ENCODE measurements at regions not wholly inside any gene's neighbourhood (a gene's known extent, or its start where the extent isn't known, plus 50 kb on each side); places are given as distances from the start of the nearest gene placed in this dataset.

- no peak for TF ChIP-seq POLR2A (IDR thresholded peaks at IDR 0.05)
- TF ChIP-seq POLR2AphosphoS5 (IDR thresholded peaks at IDR 0.05), result no peak
- no peak for TF ChIP-seq CTCF (IDR thresholded peaks at IDR 0.05)
Measured at GRCh38 chrX:147739196-147739595, 172.5 kb upstream of the FMR1 start.

GRCh38 chrX:147741776-147742175 lies 169.9 kb upstream of the FMR1 start:
- no peak overlapping the region for H3K4me3 ChIP-seq
- H3K4me1 ChIP-seq, result no peaks in the 10 kb centered on the region
- H3K27ac ChIP-seq, result no peak overlapping the region
- intact Hi-C loops (cut with DNase I; ENCODE audit: low total_unique reads), result no loop called here
- DNase-seq (ENCODE audit: low spot score in 2 of 2), result no peak
- H3K27me3 ChIP-seq, result no peaks in the 10 kb centered on the region
- TF ChIP-seq POLR2AphosphoS5 (IDR thresholded peaks at IDR 0.05) (no peak), POLR2A (IDR thresholded peaks at IDR 0.05) (no peak), CTCF (IDR thresholded peaks at IDR 0.05) (no peak)
- no peaks in the 10 kb centered on the region for H3K36me3 ChIP-seq
- H3K9me3 ChIP-seq, result no peaks in the 10 kb centered on the region

More at GRCh38 chrX:147739196-147739595, 172.5 kb upstream of the FMR1 start:
- Histone ChIP-seq H3K4me1 (no peaks in the 10 kb centered on the region), H3K36me3 (no peaks in the 10 kb centered on the region), H3K27me3 (no peaks in the 10 kb centered on the region), H3K4me3 (no peak overlapping the region), H3K27ac (no peak overlapping the region), H3K9me3 (no peaks in the 10 kb centered on the region)
- no peak for DNase-seq (ENCODE audit: low spot score in 2 of 2)
- intact Hi-C loops (cut with DNase I; ENCODE audit: low total_unique reads), result no loop called here

DNA sequence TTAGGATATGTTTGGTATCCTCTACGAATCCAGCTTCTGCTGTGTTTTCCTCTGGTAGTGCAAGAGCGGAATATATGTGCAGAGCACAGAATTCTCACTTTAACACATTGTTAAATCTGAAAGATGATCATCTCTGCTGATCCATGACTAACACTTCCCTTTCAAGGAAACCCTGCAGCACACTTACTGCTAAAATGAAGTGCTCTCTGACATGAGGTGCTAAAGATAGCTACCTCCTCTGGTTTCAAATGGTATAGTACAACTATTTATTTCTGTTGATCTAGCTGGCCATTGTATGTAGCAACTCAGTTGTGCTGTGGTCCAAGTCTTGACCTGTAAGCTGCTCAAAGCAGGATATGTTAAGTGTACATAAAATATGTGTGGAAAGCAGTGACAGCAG lies 162.4 kb upstream of the FMR1 start:
- H3K4me3 ChIP-seq, result no peak overlapping the region
- no peaks in the 10 kb centered on the region for H3K9me3 ChIP-seq
- no peaks in the 10 kb centered on the region for H3K4me1 ChIP-seq
- no peak for DNase-seq (ENCODE audit: low spot score in 2 of 2)
- intact Hi-C loops (cut with DNase I; ENCODE audit: low total_unique reads), result no loop called here
- TF ChIP-seq POLR2A (IDR thresholded peaks at IDR 0.05), result no peak
- no peak for TF ChIP-seq POLR2AphosphoS5 (IDR thresholded peaks at IDR 0.05)
- no peak for TF ChIP-seq CTCF (IDR thresholded peaks at IDR 0.05)
- H3K27me3 ChIP-seq, result peaks cover 0 to 11% of the 10 kb centered on the region in 2 donors
- H3K36me3 ChIP-seq, result no peaks in the 10 kb centered on the region
- H3K27ac ChIP-seq, result no peak overlapping the region

GRCh38 chrX:147757750-147758149 lies 154.0 kb upstream of the FMR1 start:
- TF ChIP-seq POLR2AphosphoS5 (IDR thresholded peaks at IDR 0.05), result no peak
- TF ChIP-seq CTCF (IDR thresholded peaks at IDR 0.05), result no peak
- no peak for TF ChIP-seq POLR2A (IDR thresholded peaks at IDR 0.05)
- intact Hi-C loops (cut with DNase I; ENCODE audit: low total_unique reads), result no loop called here

DNA sequence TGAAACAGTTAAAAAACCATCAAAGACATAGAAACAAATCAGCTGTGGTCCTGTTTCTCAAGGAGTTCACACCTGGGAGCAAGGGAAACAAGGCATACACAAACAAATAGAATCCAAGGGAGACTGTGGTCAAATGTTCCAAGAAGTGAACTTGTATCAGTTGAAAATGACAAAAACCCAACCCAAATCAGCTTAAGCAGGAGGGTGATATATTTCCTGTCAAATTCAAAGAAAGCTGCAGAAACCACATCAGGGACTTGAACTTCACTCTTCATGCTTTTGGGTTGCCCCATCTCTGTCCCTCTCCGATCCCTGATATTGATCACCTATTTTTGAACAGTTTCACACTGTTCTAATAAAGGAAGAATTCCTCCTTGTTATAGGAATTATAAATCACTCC lies 148.6 kb upstream of the FMR1 start:
- no peak for DNase-seq (ENCODE audit: low spot score in 2 of 2)
- Histone ChIP-seq H3K27ac (no peak overlapping the region), H3K27me3 (peaks cover 0 to 5% of the 10 kb centered on the region in 2 donors), H3K36me3 (no peaks in the 10 kb centered on the region), H3K4me1 (no peaks in the 10 kb centered on the region), H3K4me3 (no peak overlapping the region), H3K9me3 (no peaks in the 10 kb centered on the region)
- TF ChIP-seq POLR2AphosphoS5 (IDR thresholded peaks at IDR 0.05), result no peak
- no peak for TF ChIP-seq POLR2A (IDR thresholded peaks at IDR 0.05)
- no peak for TF ChIP-seq CTCF (IDR thresholded peaks at IDR 0.05)
- intact Hi-C loops (cut with DNase I; ENCODE audit: low total_unique reads), result no loop called here

More at GRCh38 chrX:147757750-147758149, 154.0 kb upstream of the FMR1 start:
- H3K27ac ChIP-seq, result no peak overlapping the region
- no peak for DNase-seq (ENCODE audit: low spot score in 2 of 2)
- no peaks in the 10 kb centered on the region for H3K36me3 ChIP-seq
- H3K27me3 ChIP-seq, result peaks cover 0 to 5% of the 10 kb centered on the region in 2 donors
- H3K4me1 ChIP-seq, result no peaks in the 10 kb centered on the region
- H3K4me3 ChIP-seq, result no peak overlapping the region
- H3K9me3 ChIP-seq, result no peaks in the 10 kb centered on the region

All from breast epithelium (tissue), 4 donors.